Liver (tissue), 8 donors: ENCODE measurements at regions not wholly inside any gene's neighbourhood (a gene's known extent, or its start where the extent isn't known, plus 50 kb on each side); places are given as distances from the start of the nearest gene placed in this dataset.
"Not testable (repeated sequence)": the region's sequence is repeated elsewhere in the genome, so short reads cannot be mapped to it uniquely, and the experiment has no call there.

Experiments
- DNase-seq: peaks from one replicate; pipeline ENCODE4 v3.0.0-alpha.2; 2017; ENCODE audit warnings: low spot score
- H3K27ac ChIP-seq, 2 donors: one replicate each; pipeline ENCODE4 v1.7.0; 2013; ENCODE audit warnings: inconsistent platforms in 2 of 2, low read length in 2 of 2, control low read depth in 1 of 2, low read depth in 1 of 2, mild to moderate bottlenecking in 1 of 2
- H3K27me3 ChIP-seq, 4 donors: one replicate each; pipeline versions ENCODE4 v1.6.1 to v1.7.0; 2013; ENCODE audit warnings: low read length in 3 of 4, inconsistent platforms in 1 of 4, mild to moderate bottlenecking in 1 of 4, moderate library complexity in 1 of 4; ENCODE audit not compliant: control insufficient read depth in 4 of 4, insufficient read depth in 4 of 4
- H3K36me3 ChIP-seq, 4 donors: one replicate each; pipeline versions ENCODE4 v1.6.1 to v1.7.0; 2013; ENCODE audit warnings: low read length in 3 of 4, mild to moderate bottlenecking in 3 of 4, low read depth in 1 of 4, moderate library complexity in 1 of 4; ENCODE audit not compliant: control insufficient read depth in 4 of 4, insufficient read depth in 3 of 4
- H3K4me1 ChIP-seq, 4 donors: one replicate each; pipeline versions ENCODE4 v1.6.1 to v1.7.0; 2013; ENCODE audit warnings: low read length in 3 of 4, mild to moderate bottlenecking in 3 of 4, moderate library complexity in 1 of 4; ENCODE audit not compliant: control insufficient read depth in 4 of 4, insufficient read depth in 4 of 4
- H3K4me3 ChIP-seq, 3 donors: one replicate each; pipeline versions ENCODE4 v1.6.1 to v1.7.0; 2013; ENCODE audit warnings: low read length in 3 of 3, control low read depth in 1 of 3, low read depth in 1 of 3, mild to moderate bottlenecking in 1 of 3
- H3K9ac ChIP-seq, 2 donors: one replicate each; pipeline ENCODE4 v1.7.0; 2013; ENCODE audit warnings: low read length in 2 of 2, mild to moderate bottlenecking in 2 of 2, moderate library complexity in 2 of 2, control low read depth in 1 of 2, low read depth in 1 of 2
- H3K9me3 ChIP-seq, 4 donors: one replicate each; pipeline versions ENCODE4 v1.6.1 to v1.7.0; 2013; ENCODE audit warnings: low read length in 3 of 4; ENCODE audit not compliant: control insufficient read depth in 4 of 4
- EGR1 ChIP-seq, 2 donors: IDR thresholded peaks; 2 replicates each; pipeline ENCODE4 v1.6.1; 2016 to 2018; ENCODE audit warnings: antibody characterized with exemption in 2 of 2, low read depth in 2 of 2
- FOXA2 ChIP-seq: IDR thresholded peaks from 2 replicates; pipeline ENCODE4 v1.6.1; 2016; ENCODE audit warnings: antibody characterized with exemption
- HNF4G ChIP-seq: IDR thresholded peaks from 2 replicates; pipeline ENCODE4 v1.6.1; 2016; ENCODE audit warnings: antibody characterized with exemption
- JUND ChIP-seq, 2 donors: IDR thresholded peaks; 2 replicates each; pipeline ENCODE4 v1.6.1; 2016; ENCODE audit warnings: antibody characterized with exemption in 2 of 2
- RAD21 ChIP-seq, 2 donors: IDR thresholded peaks; 2 replicates each; pipeline ENCODE4 v1.6.1; 2016; ENCODE audit warnings: antibody characterized with exemption in 2 of 2, mild to moderate bottlenecking in 2 of 2
- RXRA ChIP-seq, 2 donors: IDR thresholded peaks; 2 replicates each; pipeline ENCODE4 v1.6.1; 2017 to 2018; ENCODE audit warnings: antibody characterized with exemption in 2 of 2, mild to moderate bottlenecking in 1 of 2
- SP1 ChIP-seq: IDR thresholded peaks from 2 replicates; pipeline ENCODE4 v1.6.1; 2018; ENCODE audit warnings: antibody characterized with exemption, mild to moderate bottlenecking
- WGBS: extraction: QIAGEN DNeasy Blood & Tissue Kit; methylation state at CpG from one replicate; pipeline ENCODE4 v1.1.7; 2013; 5-methylcytosine and 5-hydroxymethylcytosine counted together
- TF ChIP-seq, protein P1 (sequence below): IDR thresholded peaks from 2 replicates; pipeline ENCODE4 v1.6.1; 2016; ENCODE audit warnings: antibody characterized with exemption
- TF ChIP-seq, protein P2 (sequence below): fragments of 150-350 bp; IDR thresholded peaks from 2 replicates; pipeline ENCODE4 v1.5.1; 2017; ENCODE audit warnings: improper control_type of control experiment, low read depth, low read length; ENCODE audit not compliant: missing input control
- TF ChIP-seq, protein P3 (sequence below): IDR thresholded peaks from 2 replicates; pipeline ENCODE4 v1.6.1; 2016; ENCODE audit warnings: antibody characterized with exemption
- TF ChIP-seq, protein P4 (sequence below): IDR thresholded peaks from 2 replicates; pipeline ENCODE4 v1.6.1; 2016; ENCODE audit warnings: antibody characterized with exemption
- donor health status: healthy.
- donor health status: healthy.
- donor health status: healthy.
- donor health status: healthy.
- donor health status: healthy.

DNA sequence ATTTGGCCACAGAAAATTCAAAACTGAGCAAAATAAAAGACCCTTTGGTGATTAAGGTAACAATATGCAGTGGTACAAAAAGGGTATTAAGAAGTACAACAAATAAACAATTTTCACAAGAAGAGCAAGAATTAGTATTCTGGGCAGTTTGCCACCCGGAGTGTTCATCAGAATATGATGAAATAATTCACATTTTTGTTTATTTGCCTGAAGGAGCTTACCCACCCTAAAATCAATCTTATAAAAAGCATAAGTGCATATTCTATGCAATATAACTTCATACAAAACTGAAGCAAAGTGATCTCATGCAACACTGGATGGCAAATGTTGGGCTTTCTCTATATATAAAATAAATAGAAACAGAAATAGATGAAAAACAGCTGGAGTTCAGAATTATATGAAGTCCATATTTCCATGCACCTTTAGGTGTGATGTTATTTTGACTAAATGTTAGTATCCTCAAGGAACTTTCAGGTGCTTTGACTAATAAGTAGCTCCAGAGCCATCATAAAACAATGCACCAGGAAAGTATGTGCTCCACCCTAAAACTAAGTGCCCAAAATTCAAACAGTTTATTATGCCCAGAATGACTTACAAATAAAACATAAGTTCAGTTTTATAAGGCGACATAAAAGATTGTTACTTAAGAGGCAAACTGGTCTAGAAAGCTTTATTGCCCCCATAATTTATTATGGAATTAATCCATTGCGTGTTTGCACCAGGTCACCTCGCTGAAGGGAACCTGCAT, 474.3 kb downstream of the SEMA3D start:
- Histone ChIP-seq H3K36me3 (no peaks in the 10 kb centered on the region), H3K4me1 (no peaks in the 10 kb centered on the region), H3K4me3 (no peak overlapping the region), H3K9ac (no peak overlapping the region), H3K9me3 (no peaks in the 10 kb centered on the region), H3K27me3 (peaks cover 0 to 2% (median 0%) of the 10 kb centered on the region in 4 donors), H3K27ac (no peak overlapping the region)
- TF ChIP-seq, protein P1, sequence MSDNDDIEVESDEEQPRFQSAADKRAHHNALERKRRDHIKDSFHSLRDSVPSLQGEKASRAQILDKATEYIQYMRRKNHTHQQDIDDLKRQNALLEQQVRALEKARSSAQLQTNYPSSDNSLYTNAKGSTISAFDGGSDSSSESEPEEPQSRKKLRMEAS, result no peak
- TF ChIP-seq, protein P2, sequence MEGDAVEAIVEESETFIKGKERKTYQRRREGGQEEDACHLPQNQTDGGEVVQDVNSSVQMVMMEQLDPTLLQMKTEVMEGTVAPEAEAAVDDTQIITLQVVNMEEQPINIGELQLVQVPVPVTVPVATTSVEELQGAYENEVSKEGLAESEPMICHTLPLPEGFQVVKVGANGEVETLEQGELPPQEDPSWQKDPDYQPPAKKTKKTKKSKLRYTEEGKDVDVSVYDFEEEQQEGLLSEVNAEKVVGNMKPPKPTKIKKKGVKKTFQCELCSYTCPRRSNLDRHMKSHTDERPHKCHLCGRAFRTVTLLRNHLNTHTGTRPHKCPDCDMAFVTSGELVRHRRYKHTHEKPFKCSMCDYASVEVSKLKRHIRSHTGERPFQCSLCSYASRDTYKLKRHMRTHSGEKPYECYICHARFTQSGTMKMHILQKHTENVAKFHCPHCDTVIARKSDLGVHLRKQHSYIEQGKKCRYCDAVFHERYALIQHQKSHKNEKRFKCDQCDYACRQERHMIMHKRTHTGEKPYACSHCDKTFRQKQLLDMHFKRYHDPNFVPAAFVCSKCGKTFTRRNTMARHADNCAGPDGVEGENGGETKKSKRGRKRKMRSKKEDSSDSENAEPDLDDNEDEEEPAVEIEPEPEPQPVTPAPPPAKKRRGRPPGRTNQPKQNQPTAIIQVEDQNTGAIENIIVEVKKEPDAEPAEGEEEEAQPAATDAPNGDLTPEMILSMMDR, result no peak
- TF ChIP-seq EGR1 (IDR thresholded peaks at IDR 0.05; ENCODE audit: low read depth in 2 of 2) (no peak), HNF4G (no peak), FOXA2 (no peak), RAD21 (IDR thresholded peaks at IDR 0.05) (no peak), SP1 (no peak), RXRA (IDR thresholded peaks at IDR 0.05) (no peak), JUND (IDR thresholded peaks at IDR 0.05) (no peak)
- TF ChIP-seq, protein P3, sequence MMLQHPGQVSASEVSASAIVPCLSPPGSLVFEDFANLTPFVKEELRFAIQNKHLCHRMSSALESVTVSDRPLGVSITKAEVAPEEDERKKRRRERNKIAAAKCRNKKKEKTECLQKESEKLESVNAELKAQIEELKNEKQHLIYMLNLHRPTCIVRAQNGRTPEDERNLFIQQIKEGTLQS, result no peak
- 75% methylated on average over 4 of the region's 4 CpGs for WGBS
- no peak for DNase-seq

DNA sequence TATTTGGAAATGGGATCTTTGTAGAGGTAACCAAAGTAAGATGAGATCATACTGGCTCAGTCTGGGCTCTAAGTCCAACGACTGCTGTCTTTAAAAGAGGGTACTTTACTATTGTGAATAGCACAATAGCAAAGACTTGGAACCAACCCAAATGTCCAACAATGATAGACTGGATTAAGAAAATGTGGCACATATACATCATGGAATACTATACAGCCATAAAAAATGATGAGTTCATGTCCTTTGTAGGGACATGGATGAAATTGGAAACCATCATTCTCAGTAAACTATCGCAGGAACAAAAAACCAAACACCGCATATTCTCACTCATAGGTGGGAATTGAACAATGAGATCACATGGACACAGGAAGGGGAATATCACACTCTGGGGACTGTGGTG, 476.3 kb downstream of the SEMA3D start:
- H3K27me3 ChIP-seq, H3K4me1 ChIP-seq: not testable (repeated sequence)
- 91% methylated on average over 2 of the region's 3 CpGs for WGBS

DNA sequence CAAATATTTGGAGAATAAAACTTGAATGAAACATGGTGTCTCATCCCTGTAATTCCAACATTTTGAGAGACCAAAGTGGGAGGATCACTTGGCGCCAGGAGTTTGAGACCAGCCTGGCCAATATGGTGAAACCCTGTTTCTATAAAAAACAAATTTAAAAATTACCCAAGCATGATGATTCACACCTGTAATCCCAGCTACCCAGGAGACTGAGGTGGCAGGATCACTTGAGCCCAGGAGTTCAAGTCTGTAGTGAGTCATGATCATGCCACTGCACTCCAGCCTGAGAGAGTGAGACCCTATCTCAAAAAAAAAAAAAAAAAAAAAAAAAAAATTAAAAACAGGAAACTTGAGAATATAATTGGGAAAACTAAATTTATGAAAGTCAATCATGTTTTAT, 481.1 kb downstream of the SEMA3D start:
- no peak overlapping the region for H3K9ac ChIP-seq
- no peak for TF ChIP-seq HNF4G
- TF ChIP-seq RAD21 (IDR thresholded peaks at IDR 0.05), result no peak
- TF ChIP-seq, protein P4, sequence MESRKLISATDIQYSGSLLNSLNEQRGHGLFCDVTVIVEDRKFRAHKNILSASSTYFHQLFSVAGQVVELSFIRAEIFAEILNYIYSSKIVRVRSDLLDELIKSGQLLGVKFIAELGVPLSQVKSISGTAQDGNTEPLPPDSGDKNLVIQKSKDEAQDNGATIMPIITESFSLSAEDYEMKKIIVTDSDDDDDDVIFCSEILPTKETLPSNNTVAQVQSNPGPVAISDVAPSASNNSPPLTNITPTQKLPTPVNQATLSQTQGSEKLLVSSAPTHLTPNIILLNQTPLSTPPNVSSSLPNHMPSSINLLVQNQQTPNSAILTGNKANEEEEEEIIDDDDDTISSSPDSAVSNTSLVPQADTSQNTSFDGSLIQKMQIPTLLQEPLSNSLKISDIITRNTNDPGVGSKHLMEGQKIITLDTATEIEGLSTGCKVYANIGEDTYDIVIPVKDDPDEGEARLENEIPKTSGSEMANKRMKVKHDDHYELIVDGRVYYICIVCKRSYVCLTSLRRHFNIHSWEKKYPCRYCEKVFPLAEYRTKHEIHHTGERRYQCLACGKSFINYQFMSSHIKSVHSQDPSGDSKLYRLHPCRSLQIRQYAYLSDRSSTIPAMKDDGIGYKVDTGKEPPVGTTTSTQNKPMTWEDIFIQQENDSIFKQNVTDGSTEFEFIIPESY, result no peak
- TF ChIP-seq, protein P3, result no peak
- H3K4me3 ChIP-seq, result no peak overlapping the region
- H3K4me1 ChIP-seq, result no peaks in the 10 kb centered on the region
- no peak overlapping the region for H3K27ac ChIP-seq
- H3K36me3 ChIP-seq, result no peaks in the 10 kb centered on the region
- 85% methylated on average over 1 of the region's 1 CpG for WGBS
- peaks cover 0 to 5% (median 0%) of the 10 kb centered on the region in 4 donors for H3K9me3 ChIP-seq
- no peaks in the 10 kb centered on the region for H3K27me3 ChIP-seq
- no peak for DNase-seq

More for the DNA sequence above, 476.3 kb downstream of the SEMA3D start:
- H3K9me3 ChIP-seq, H3K36me3 ChIP-seq, H3K4me3 ChIP-seq, H3K9ac ChIP-seq, DNase-seq, H3K27ac ChIP-seq: not testable (repeated sequence)
